ENCODE measurements at regions not wholly inside any gene's neighbourhood (a gene's known extent, or its start where the extent isn't known, plus 50 kb on each side); places are given as distances from the start of the nearest gene placed in this dataset.

GRCh38 chr2:225788571-225789094 is 389.1 kb downstream of the NYAP2 start:
- TF ChIP-seq, protein P1, sequence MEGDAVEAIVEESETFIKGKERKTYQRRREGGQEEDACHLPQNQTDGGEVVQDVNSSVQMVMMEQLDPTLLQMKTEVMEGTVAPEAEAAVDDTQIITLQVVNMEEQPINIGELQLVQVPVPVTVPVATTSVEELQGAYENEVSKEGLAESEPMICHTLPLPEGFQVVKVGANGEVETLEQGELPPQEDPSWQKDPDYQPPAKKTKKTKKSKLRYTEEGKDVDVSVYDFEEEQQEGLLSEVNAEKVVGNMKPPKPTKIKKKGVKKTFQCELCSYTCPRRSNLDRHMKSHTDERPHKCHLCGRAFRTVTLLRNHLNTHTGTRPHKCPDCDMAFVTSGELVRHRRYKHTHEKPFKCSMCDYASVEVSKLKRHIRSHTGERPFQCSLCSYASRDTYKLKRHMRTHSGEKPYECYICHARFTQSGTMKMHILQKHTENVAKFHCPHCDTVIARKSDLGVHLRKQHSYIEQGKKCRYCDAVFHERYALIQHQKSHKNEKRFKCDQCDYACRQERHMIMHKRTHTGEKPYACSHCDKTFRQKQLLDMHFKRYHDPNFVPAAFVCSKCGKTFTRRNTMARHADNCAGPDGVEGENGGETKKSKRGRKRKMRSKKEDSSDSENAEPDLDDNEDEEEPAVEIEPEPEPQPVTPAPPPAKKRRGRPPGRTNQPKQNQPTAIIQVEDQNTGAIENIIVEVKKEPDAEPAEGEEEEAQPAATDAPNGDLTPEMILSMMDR (IDR thresholded peaks at IDR 0.05; ENCODE audit: poor library complexity): no peak
- no peak for TF ChIP-seq EZH2 (IDR thresholded peaks at IDR 0.05; ENCODE audit: borderline replicate concordance)

Data from hepatocyte (in vitro differentiated cells).